Keratinocyte (primary cell): ENCODE measurements at regions not wholly inside any gene's neighbourhood (a gene's known extent, or its start where the extent isn't known, plus 50 kb on each side); places are given as distances from the start of the nearest gene placed in this dataset.

Experiments
- DNase-seq: peaks from one replicate; pipeline ENCODE4 v3.0.0-alpha.2; 2011; ENCODE audit warnings: low read depth, missing footprints, low spot score
- FAIRE-seq: peaks from 2 replicates; lab custom pipeline; 2011; peaks lifted over from hg19 to GRCh38; lab: Jason Lieb, UNC
- H2AFZ ChIP-seq: 2 replicates; pipeline ENCODE4 v1.6.0; 2012; ENCODE audit warnings: low read length, control low read depth, inconsistent platforms; ENCODE audit not compliant: control insufficient read depth
- H3K27ac ChIP-seq: 2 replicates; pipeline ENCODE4 v1.5.1; 2011; ENCODE audit warnings: low read length; ENCODE audit not compliant: control insufficient read depth, insufficient read depth
- H3K27me3 ChIP-seq: 3 replicates; pipeline ENCODE4 v1.6.0; 2011; ENCODE audit warnings: low read length; ENCODE audit not compliant: control insufficient read depth, insufficient read depth; ENCODE audit errors: extremely low read depth
- H3K36me3 ChIP-seq, 2 experiments: 2 replicates in 1 of 2; 3 replicates in 1 of 2; pipeline ENCODE4 v1.5.1; 2011; ENCODE audit warnings: low read length in 2 of 2, mild to moderate bottlenecking in 1 of 2; ENCODE audit not compliant: control insufficient read depth in 2 of 2, insufficient read depth in 2 of 2; ENCODE audit errors: extremely low read depth in 1 of 2
- H3K4me1 ChIP-seq: 3 replicates; pipeline ENCODE4 v1.5.1; 2011; ENCODE audit warnings: low read length; ENCODE audit not compliant: control insufficient read depth, insufficient read depth; ENCODE audit errors: extremely low read depth
- H3K4me2 ChIP-seq: 3 replicates; pipeline ENCODE4 v1.6.0; 2011; ENCODE audit warnings: low read depth, low read length; ENCODE audit not compliant: control insufficient read depth, insufficient read depth; ENCODE audit errors: extremely low read depth
- H3K4me3 ChIP-seq, 3 experiments: fragments of 200-600 bp in 1 of 3; sonication (generic) in 1 of 3; 2 replicates in 2 of 3; 3 replicates in 1 of 3; pipeline ENCODE4 v1.5.1; 2011 to 2016; ENCODE audit warnings: low read length in 3 of 3, mild to moderate bottlenecking in 3 of 3, control low read depth in 2 of 3, inconsistent platforms in 1 of 3, low read depth in 1 of 3, mixed read lengths in 1 of 3, mixed run types in 1 of 3, moderate library complexity in 1 of 3; ENCODE audit not compliant: control insufficient read depth in 2 of 3, insufficient read depth in 2 of 3; ENCODE audit errors: extremely low read depth in 1 of 3
- H3K79me2 ChIP-seq: 2 replicates; pipeline ENCODE4 v1.6.0; 2012; ENCODE audit warnings: low read length; ENCODE audit not compliant: control insufficient read depth, insufficient read depth
- H3K9ac ChIP-seq: 3 replicates; pipeline ENCODE4 v1.6.0; 2011; ENCODE audit warnings: low read length; ENCODE audit not compliant: control insufficient read depth, insufficient read depth; ENCODE audit errors: extremely low read depth
- H3K9me1 ChIP-seq: 3 replicates; pipeline ENCODE4 v1.6.0; 2011; ENCODE audit warnings: low read length; ENCODE audit not compliant: control insufficient read depth, insufficient read depth; ENCODE audit errors: extremely low read depth
- H3K9me3 ChIP-seq: 2 replicates; pipeline ENCODE4 v1.5.1; 2012; ENCODE audit warnings: low read depth, low read length; ENCODE audit not compliant: control insufficient read depth
- H4K20me1 ChIP-seq: 3 replicates; pipeline ENCODE4 v1.6.0; 2011; ENCODE audit warnings: low read length; ENCODE audit not compliant: control insufficient read depth, insufficient read depth; ENCODE audit errors: extremely low read depth
- EZH2 ChIP-seq: IDR thresholded peaks from one replicate; pipeline ENCODE4 v1.6.1; 2012; ENCODE audit warnings: inconsistent platforms, mild to moderate bottlenecking, low read length, moderate library complexity
- dilution Hi-C: fragments of 300-500 bp; cut with MboI; formaldehyde crosslinking; loops from one replicate; pipeline ENCODE4 v1.7.0; 2020; ENCODE audit warnings: low sequenced_read_pairs; ENCODE audit not compliant: extremely low pct_ligation_motif_present
- TF ChIP-seq, protein P1 (sequence below), 3 experiments: IDR thresholded peaks in 1 of 3; conservative IDR thresholded peaks in 1 of 3; optimal IDR thresholded peaks in 1 of 3; 2 replicates in 2 of 3; 3 replicates in 1 of 3; pipeline versions ENCODE3 to v1.5.1; 2011; ENCODE audit warnings: low read length in 3 of 3, mild to moderate bottlenecking in 3 of 3, moderate library complexity in 2 of 3, control low read depth in 1 of 3, inconsistent platforms in 1 of 3; ENCODE audit not compliant: insufficient read depth in 2 of 3; ENCODE audit errors: extremely low read depth in 1 of 3

DNA sequence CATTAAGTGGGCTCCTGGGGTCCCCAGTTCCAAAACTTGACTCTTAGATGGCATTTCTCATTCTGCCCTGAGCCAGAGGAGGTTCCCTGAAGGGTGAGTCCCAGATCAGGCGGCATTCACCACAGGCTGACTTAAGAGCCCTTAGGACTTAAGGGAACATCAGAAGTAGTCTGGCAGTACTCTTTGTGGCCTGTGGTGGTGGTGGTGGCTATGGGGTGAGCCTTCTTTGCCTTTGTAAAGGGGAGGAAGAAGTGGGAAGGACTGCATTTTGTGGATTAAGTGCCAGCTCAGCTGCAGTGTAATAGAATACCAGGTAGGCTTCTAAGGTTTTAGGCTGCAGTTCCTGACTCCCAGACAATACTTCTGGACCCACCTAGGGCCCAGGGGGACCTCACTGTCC is 186.5 kb upstream of the KCTD3 start:
- H3K4me2 ChIP-seq = no peak overlapping the region
- H2AFZ ChIP-seq = no peak overlapping the region
- no peak overlapping the region for H3K4me3 ChIP-seq
- H3K27me3 ChIP-seq = no peaks in the 10 kb centered on the region
- no peak overlapping the region for H3K9ac ChIP-seq
- H4K20me1 ChIP-seq = no peaks in the 10 kb centered on the region
- TF ChIP-seq, protein P1, sequence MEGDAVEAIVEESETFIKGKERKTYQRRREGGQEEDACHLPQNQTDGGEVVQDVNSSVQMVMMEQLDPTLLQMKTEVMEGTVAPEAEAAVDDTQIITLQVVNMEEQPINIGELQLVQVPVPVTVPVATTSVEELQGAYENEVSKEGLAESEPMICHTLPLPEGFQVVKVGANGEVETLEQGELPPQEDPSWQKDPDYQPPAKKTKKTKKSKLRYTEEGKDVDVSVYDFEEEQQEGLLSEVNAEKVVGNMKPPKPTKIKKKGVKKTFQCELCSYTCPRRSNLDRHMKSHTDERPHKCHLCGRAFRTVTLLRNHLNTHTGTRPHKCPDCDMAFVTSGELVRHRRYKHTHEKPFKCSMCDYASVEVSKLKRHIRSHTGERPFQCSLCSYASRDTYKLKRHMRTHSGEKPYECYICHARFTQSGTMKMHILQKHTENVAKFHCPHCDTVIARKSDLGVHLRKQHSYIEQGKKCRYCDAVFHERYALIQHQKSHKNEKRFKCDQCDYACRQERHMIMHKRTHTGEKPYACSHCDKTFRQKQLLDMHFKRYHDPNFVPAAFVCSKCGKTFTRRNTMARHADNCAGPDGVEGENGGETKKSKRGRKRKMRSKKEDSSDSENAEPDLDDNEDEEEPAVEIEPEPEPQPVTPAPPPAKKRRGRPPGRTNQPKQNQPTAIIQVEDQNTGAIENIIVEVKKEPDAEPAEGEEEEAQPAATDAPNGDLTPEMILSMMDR (optimal IDR thresholded peaks at IDR 0.05 in 1 of 3, IDR thresholded peaks at IDR 0.05 in 1 of 3, conservative IDR thresholded peaks at IDR 0.05 in 1 of 3; ENCODE audit: extremely low read depth in 1 of 3, insufficient read depth in 2 of 3, low read length in 3 of 3) = no peak
- TF ChIP-seq EZH2 = no peak
- H3K9me1 ChIP-seq = no peaks in the 10 kb centered on the region
- FAIRE-seq (no peak), DNase-seq (no peak)
- H3K36me3 ChIP-seq = no peaks in the 10 kb centered on the region
- no peak overlapping the region for H3K27ac ChIP-seq
- H3K79me2 ChIP-seq = no peaks in the 10 kb centered on the region
- no peaks in the 10 kb centered on the region for H3K9me3 ChIP-seq
- no peaks in the 10 kb centered on the region for H3K4me1 ChIP-seq
- dilution Hi-C loops = no loop called here

DNA sequence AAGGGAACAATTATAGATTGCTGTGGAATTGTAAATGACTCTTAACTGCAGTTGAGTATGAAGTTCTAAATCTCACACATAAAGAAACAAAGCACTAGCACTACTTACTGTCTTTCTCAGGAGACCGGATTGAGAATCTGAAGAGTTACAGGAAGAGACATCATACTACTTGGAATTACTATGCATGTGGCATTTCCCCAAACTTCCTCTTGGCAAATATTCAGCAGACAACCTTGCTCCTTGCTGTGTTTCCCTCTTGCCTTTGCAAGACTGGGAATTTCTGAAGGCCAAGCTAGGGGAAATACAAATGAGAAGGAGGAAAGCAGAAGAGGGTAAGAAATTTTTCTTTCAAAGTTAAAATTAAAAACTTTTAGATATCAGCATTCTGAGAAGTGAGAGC is 173.6 kb upstream of the KCTD3 start:
- Histone ChIP-seq H3K9me1 (no peaks in the 10 kb centered on the region), H3K4me1 (no peaks in the 10 kb centered on the region), H4K20me1 (no peaks in the 10 kb centered on the region), H3K9ac (no peak overlapping the region), H3K27ac (no peak overlapping the region), H3K79me2 (no peaks in the 10 kb centered on the region), H3K27me3 (no peaks in the 10 kb centered on the region), H3K9me3 (no peaks in the 10 kb centered on the region), H2AFZ (no peak overlapping the region), H3K4me3 (no peak overlapping the region), H3K4me2 (no peak overlapping the region), H3K36me3 (no peaks in the 10 kb centered on the region)
- DNase-seq = no peak
- dilution Hi-C loops = no loop called here
- FAIRE-seq = no peak
- TF ChIP-seq, protein P1 (optimal IDR thresholded peaks at IDR 0.05 in 1 of 3, IDR thresholded peaks at IDR 0.05 in 1 of 3, conservative IDR thresholded peaks at IDR 0.05 in 1 of 3; ENCODE audit: extremely low read depth in 1 of 3, insufficient read depth in 2 of 3, low read length in 3 of 3) = no peak
- TF ChIP-seq EZH2 = no peak
